Lung (tissue), 11 donors: ENCODE measurements at regions not wholly inside any gene's neighbourhood (a gene's known extent, or its start where the extent isn't known, plus 50 kb on each side); places are given as distances from the start of the nearest gene placed in this dataset.

Source experiments
- ATAC-seq: fragments of 200-7000 bp; cut with Tn5 transposase; one replicate; pipeline ENCODE4 v1.9.1; 2020; ENCODE audit warnings: moderate number of reproducible peaks; ENCODE audit not compliant: insufficient read depth, low FRiP score
- DNase-seq, 3 donors: peaks; one replicate each; pipeline ENCODE4 v3.0.0-alpha.2; 2013 to 2017
- H3K27ac ChIP-seq, 2 donors: one replicate each; pipeline ENCODE4 v1.5.1; 2013; ENCODE audit warnings: mild to moderate bottlenecking in 2 of 2, moderate library complexity in 2 of 2, control low read depth in 1 of 2, inconsistent platforms in 1 of 2, low read depth in 1 of 2, low read length in 1 of 2
- H3K27me3 ChIP-seq, 3 donors: one replicate each; pipeline ENCODE4 v1.5.1; 2013; ENCODE audit warnings: low read length in 2 of 3; ENCODE audit not compliant: control insufficient read depth in 3 of 3, insufficient read depth in 3 of 3
- H3K36me3 ChIP-seq, 4 donors: one replicate each; pipeline ENCODE4 v1.5.1; 2013; ENCODE audit warnings: low read length in 4 of 4, mild to moderate bottlenecking in 1 of 4, moderate library complexity in 1 of 4; ENCODE audit not compliant: control insufficient read depth in 4 of 4, insufficient read depth in 4 of 4
- H3K4me1 ChIP-seq, 5 donors: one replicate each; pipeline ENCODE4 v1.5.1; 2013; ENCODE audit warnings: low read length in 5 of 5, mild to moderate bottlenecking in 2 of 5, moderate library complexity in 1 of 5; ENCODE audit not compliant: control insufficient read depth in 5 of 5, insufficient read depth in 5 of 5
- H3K4me3 ChIP-seq: one replicate; pipeline ENCODE4 v1.5.1; 2013; ENCODE audit warnings: mild to moderate bottlenecking, control low read depth, moderate library complexity
- H3K9ac ChIP-seq, 2 donors: one replicate each; pipeline ENCODE4 v1.5.1; 2013; ENCODE audit warnings: low read length in 2 of 2, control low read depth in 1 of 2; ENCODE audit not compliant: insufficient read depth in 1 of 2
- H3K9me3 ChIP-seq, 4 donors: one replicate each; pipeline ENCODE4 v1.5.1; 2013; ENCODE audit warnings: low read length in 3 of 4, mild to moderate bottlenecking in 1 of 4, moderate library complexity in 1 of 4; ENCODE audit not compliant: control insufficient read depth in 4 of 4, insufficient read depth in 3 of 4
- CTCF ChIP-seq: IDR thresholded peaks from 2 replicates; pipeline ENCODE4 v1.5.1; 2012; ENCODE audit warnings: mild to moderate bottlenecking; ENCODE audit errors: control extremely low read depth, extremely low read depth
- WGBS, 2 donors: extraction: QIAGEN DNeasy Blood & Tissue Kit; methylation state at CpG; one replicate each; pipeline ENCODE4 v1.1.7; 2013; 5-methylcytosine and 5-hydroxymethylcytosine counted together
- donor health status: control.
- donor health status: control.
- donor health status: Bipolar disorder and iron deficiency.
- donor health status: healthy.
- donor health status: DM: yes; HTN: yes; CAD: no.

GRCh38 chr10:3339121-3339520 lies 166.5 kb upstream of the PITRM1 start:
- 81 to 89% methylated on average over 7 of the region's 7 CpGs for WGBS, 2 donors
- Histone ChIP-seq H3K4me1 (peaks cover 0 to 4% (median 0%) of the 10 kb centered on the region in 5 donors), H3K27ac (no peak overlapping the region), H3K27me3 (no peaks in the 10 kb centered on the region), H3K9ac (no peak overlapping the region), H3K4me3 (no peak overlapping the region), H3K9me3 (no peaks in the 10 kb centered on the region), H3K36me3 (no peaks in the 10 kb centered on the region)
- DNase-seq (no peak), ATAC-seq (no peak)
- TF ChIP-seq CTCF, result no peak

- Histone ChIP-seq H3K9ac (no peak overlapping the region), H3K4me1 (peaks cover 0 to 4% (median 0%) of the 10 kb centered on the region in 5 donors), H3K36me3 (no peaks in the 10 kb centered on the region), H3K27ac (no peak overlapping the region), H3K27me3 (no peaks in the 10 kb centered on the region), H3K4me3 (no peak overlapping the region), H3K9me3 (no peaks in the 10 kb centered on the region)
- no peak for TF ChIP-seq CTCF
- DNase-seq (peak in 1 of 3 donors; percentile 61), ATAC-seq (no peak)
- WGBS, 2 donors, result 81 to 87% methylated on average over 8 of the region's 8 CpGs
Observed at GRCh38 chr10:3337741-3338140, 165.2 kb upstream of the PITRM1 start.

GRCh38 chr10:3336673-3337293 lies 164.2 kb upstream of the PITRM1 start:
- no peak overlapping the region for H3K4me3 ChIP-seq
- H3K36me3 ChIP-seq, result no peaks in the 10 kb centered on the region
- DNase-seq, result no peak
- no peak overlapping the region for H3K27ac ChIP-seq
- 90 to 95% methylated on average over 9 of the region's 9 CpGs for WGBS, 2 donors
- peaks cover 0 to 4% (median 0%) of the 10 kb centered on the region in 5 donors for H3K4me1 ChIP-seq
- no peaks in the 10 kb centered on the region for H3K27me3 ChIP-seq
- no peaks in the 10 kb centered on the region for H3K9me3 ChIP-seq
- no peak overlapping the region for H3K9ac ChIP-seq
- no peak for TF ChIP-seq CTCF
- no peak for ATAC-seq

GRCh38 chr10:3333426-3333825 lies 160.8 kb upstream of the PITRM1 start:
- no peaks in the 10 kb centered on the region for H3K27me3 ChIP-seq
- no peaks in the 10 kb centered on the region for H3K36me3 ChIP-seq
- DNase-seq (no peak), ATAC-seq (no peak)
- no peak overlapping the region for H3K9ac ChIP-seq
- peaks cover 0 to 4% (median 0%) of the 10 kb centered on the region in 5 donors for H3K4me1 ChIP-seq
- H3K27ac ChIP-seq, result no peak overlapping the region
- 84 to 90% methylated on average over 10 of the region's 10 CpGs for WGBS, 2 donors
- no peak overlapping the region for H3K4me3 ChIP-seq
- H3K9me3 ChIP-seq, result no peaks in the 10 kb centered on the region
- TF ChIP-seq CTCF, result no peak
